Progenitor cell of endocrine pancreas (in vitro differentiated cells): ENCODE measurements at regions not wholly inside any gene's neighbourhood (a gene's known extent, or its start where the extent isn't known, plus 50 kb on each side); places are given as distances from the start of the nearest gene placed in this dataset.

Source experiments
- DNase-seq: peaks from one replicate; pipeline ENCODE4 v3.0.0; 2021; ENCODE audit warnings: low spot score; ENCODE audit not compliant: unreplicated experiment
- H3K27ac Mint-ChIP-seq: 2 replicates; pipeline ENCODE4 v1.8.0; 2021; ENCODE audit warnings: mild to moderate bottlenecking, moderate library complexity, mixed read lengths
- H3K27me3 Mint-ChIP-seq: 2 replicates; pipeline ENCODE4 v1.8.0; 2021; ENCODE audit warnings: mixed read lengths
- H3K36me3 Mint-ChIP-seq: 2 replicates; pipeline ENCODE4 v1.8.0; 2022; ENCODE audit warnings: mixed read lengths; ENCODE audit not compliant: insufficient read depth
- H3K4me1 Mint-ChIP-seq: 2 replicates; pipeline ENCODE4 v1.8.0; 2021; ENCODE audit warnings: low read depth, mixed read lengths
- H3K4me3 Mint-ChIP-seq: 2 replicates; pipeline ENCODE4 v1.8.0; 2021; ENCODE audit warnings: low read depth, mild to moderate bottlenecking, moderate library complexity, mixed read lengths
- H3K9me3 Mint-ChIP-seq: 2 replicates; pipeline ENCODE4 v1.8.0; 2021; ENCODE audit warnings: low read depth, mixed read lengths
- CTCF ChIP-seq: fragments of 200-600 bp; sonication (generic); IDR thresholded peaks from one replicate; pipeline ENCODE4 v1.5.0; 2021; ENCODE audit warnings: antibody characterized with exemption, mild to moderate bottlenecking; ENCODE audit not compliant: unreplicated experiment

DNA sequence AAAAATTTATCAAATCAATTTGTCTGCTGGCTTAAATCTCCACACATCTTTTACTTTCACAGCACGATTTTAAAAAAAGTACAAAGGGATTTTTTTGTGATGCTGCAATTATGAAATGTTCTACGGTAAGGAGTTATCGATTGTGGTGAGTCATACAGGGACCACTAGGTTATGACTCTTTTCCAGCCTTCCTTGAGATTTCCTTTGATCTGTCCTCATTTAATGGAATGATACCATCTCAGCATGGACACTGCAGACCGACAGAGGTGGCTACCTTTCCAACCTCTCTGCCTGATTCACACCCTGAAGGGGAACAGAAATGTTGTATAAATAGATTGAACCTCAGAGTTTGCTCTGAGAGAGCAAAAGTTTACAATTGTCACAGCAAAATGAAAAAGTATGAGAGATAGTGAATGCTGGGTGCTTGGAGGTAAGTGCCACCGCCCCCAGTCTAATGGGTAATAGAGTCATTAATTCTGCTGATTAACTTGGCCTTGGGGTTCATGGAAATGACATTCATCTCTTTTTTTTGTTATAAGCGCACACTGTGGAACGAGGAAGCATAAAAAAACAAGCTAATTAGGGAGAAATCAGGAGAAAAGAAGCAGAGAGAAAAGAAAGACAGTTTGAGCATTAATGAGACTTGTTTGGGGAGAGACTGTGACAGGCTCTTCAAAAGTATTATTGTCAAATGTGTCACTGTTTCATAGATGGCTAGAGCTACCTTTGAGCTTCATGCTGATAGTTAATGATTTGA, 306.0 kb downstream of the RNF144B start:
- Mint-ChIP-seq H3K4me3 (no peak overlapping the region), H3K27me3 (no peaks in the 10 kb centered on the region), H3K27ac (no peak overlapping the region), H3K9me3 (no peaks in the 10 kb centered on the region), H3K4me1 (peaks cover 3% of the 10 kb centered on the region), H3K36me3 (no peaks in the 10 kb centered on the region)
- no peak for DNase-seq
- no peak for TF ChIP-seq CTCF

- no peaks in the 10 kb centered on the region for H3K27me3 Mint-ChIP-seq
- DNase-seq = no peak
- no peaks in the 10 kb centered on the region for H3K36me3 Mint-ChIP-seq
- H3K27ac Mint-ChIP-seq = no peak overlapping the region
- TF ChIP-seq CTCF = no peak
- H3K4me1 Mint-ChIP-seq = peaks cover 3% of the 10 kb centered on the region
- H3K4me3 Mint-ChIP-seq = no peak overlapping the region
- no peaks in the 10 kb centered on the region for H3K9me3 Mint-ChIP-seq
These were observed 306.7 kb downstream of the RNF144B start for GRCh38 chr6:18693881-18694280.

- DNase-seq = no peak
- Mint-ChIP-seq H3K4me3 (no peak overlapping the region), H3K27me3 (no peaks in the 10 kb centered on the region), H3K4me1 (no peaks in the 10 kb centered on the region), H3K27ac (no peak overlapping the region), H3K36me3 (peaks cover 2% of the 10 kb centered on the region), H3K9me3 (peaks cover 13% of the 10 kb centered on the region)
- no peak for TF ChIP-seq CTCF
These were observed 316.4 kb downstream of the RNF144B start for GRCh38 chr6:18703546-18703945.

- Mint-ChIP-seq H3K4me3 (no peak overlapping the region), H3K27ac (no peak overlapping the region), H3K27me3 (no peaks in the 10 kb centered on the region), H3K9me3 (peaks cover 10% of the 10 kb centered on the region), H3K4me1 (peaks cover 6% of the 10 kb centered on the region), H3K36me3 (peaks cover 2% of the 10 kb centered on the region)
- no peak for DNase-seq
- TF ChIP-seq CTCF = no peak
These were observed 320.7 kb downstream of the RNF144B start for GRCh38 chr6:18707714-18708439.

GRCh38 chr6:18712595-18712994, 325.4 kb downstream of the RNF144B start:
- Mint-ChIP-seq H3K27me3 (no peaks in the 10 kb centered on the region), H3K27ac (no peak overlapping the region), H3K9me3 (peaks cover 2% of the 10 kb centered on the region), H3K4me1 (peaks cover 6% of the 10 kb centered on the region), H3K4me3 (no peak overlapping the region), H3K36me3 (no peaks in the 10 kb centered on the region)
- DNase-seq = no peak
- no peak for TF ChIP-seq CTCF
